ENCODE measurements at regions not wholly inside any gene's neighbourhood (a gene's known extent, or its start where the extent isn't known, plus 50 kb on each side); places are given as distances from the start of the nearest gene placed in this dataset.

- TF ChIP-seq CTCF (IDR thresholded peaks at IDR 0.05) (no peak), EP300 (IDR thresholded peaks at IDR 0.05) (no peak), POLR2A (IDR thresholded peaks at IDR 0.05) (no peak), POLR2AphosphoS5 (IDR thresholded peaks at IDR 0.05) (no peak)
Measured at GRCh38 chr9:80085668-80086067, 513.9 kb downstream of the TLE4 start.
